ENCODE measurements at regions not wholly inside any gene's neighbourhood (a gene's known extent, or its start where the extent isn't known, plus 50 kb on each side); places are given as distances from the start of the nearest gene placed in this dataset.
"Not testable (repeated sequence)": the region's sequence is repeated elsewhere in the genome, so short reads cannot be mapped to it uniquely, and the experiment has no call there.

DNA sequence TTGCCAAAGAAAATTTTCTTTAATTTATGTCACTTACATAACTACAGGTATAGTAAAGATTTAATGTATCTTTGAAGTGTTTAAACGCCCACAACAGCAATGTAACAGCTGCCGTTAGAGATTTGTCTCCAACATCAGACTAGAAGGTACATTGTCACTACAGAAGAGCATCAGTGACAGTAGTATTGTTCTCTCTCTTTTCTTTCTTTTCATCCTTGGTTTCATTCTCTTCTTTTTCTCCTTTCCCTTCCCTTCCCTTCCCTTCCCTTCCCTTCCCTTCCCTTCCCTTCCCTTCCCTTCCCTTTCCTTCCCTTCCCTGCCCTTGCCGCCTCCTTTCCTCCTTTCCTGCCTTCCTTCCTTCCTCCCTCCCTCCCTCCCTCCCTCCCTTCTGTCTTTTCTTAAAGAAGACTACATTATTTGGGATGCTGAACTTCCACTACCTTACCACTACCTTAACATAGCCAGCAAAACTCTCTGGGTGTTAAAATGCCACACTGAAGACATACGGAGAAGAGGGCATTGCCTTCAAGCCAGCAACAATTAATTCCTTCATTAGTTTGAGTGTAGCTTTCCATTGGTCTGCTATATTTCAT is 663.9 kb downstream of the DOK5 start:
- H3K27ac ChIP-seq: no peak overlapping the region

DNA sequence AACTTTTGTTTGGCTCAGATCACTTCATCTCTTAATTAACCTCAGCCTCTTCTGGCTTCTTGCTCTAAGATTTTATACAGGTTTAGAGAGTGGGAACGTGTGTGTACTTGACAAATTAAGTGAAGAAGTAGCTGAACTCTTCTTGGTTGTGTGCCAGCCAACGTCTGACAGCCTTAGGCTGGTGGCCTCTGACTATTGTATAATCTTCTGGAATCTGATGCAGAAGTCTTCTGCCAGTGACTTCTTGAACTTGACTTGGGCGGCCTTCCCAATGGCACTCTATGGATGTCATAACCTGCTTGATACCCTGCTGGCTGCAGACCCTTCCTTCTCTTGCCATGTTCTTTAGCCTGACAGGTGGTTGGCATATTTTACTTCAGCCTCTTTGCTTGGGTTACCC is 660.5 kb downstream of the DOK5 start:
- Histone ChIP-seq H3K27ac (no peak overlapping the region), H3K79me2 (ENCODE audit: low read depth) (no peaks in the 10 kb centered on the region), H3K27me3 (ENCODE audit: insufficient read depth, low read depth) (no peaks in the 10 kb centered on the region; the same call in 1 of the 2 replicates), H4K20me1 (ENCODE audit: insufficient read depth) (no peaks in the 10 kb centered on the region), H2AFZ (no peak overlapping the region), H3K4me1 (replicated peaks; ENCODE audit: insufficient read depth) (no peaks in the 10 kb centered on the region), H3K36me3 (ENCODE audit: low read depth) (no peaks in the 10 kb centered on the region), H3F3A (ENCODE audit: insufficient read depth, low read depth) (no peaks in the 10 kb centered on the region), H3K9me2 (ENCODE audit: insufficient read depth) (no peaks in the 10 kb centered on the region), H3K4me3 (no peak overlapping the region), H3K4me2 (no peak overlapping the region), H3K9me3 (ENCODE audit: insufficient read depth, low read depth) (no peaks in the 10 kb centered on the region)
- BruUV-seq (replicated peaks): no TSS peak
- TF ChIP-seq, protein P1, sequence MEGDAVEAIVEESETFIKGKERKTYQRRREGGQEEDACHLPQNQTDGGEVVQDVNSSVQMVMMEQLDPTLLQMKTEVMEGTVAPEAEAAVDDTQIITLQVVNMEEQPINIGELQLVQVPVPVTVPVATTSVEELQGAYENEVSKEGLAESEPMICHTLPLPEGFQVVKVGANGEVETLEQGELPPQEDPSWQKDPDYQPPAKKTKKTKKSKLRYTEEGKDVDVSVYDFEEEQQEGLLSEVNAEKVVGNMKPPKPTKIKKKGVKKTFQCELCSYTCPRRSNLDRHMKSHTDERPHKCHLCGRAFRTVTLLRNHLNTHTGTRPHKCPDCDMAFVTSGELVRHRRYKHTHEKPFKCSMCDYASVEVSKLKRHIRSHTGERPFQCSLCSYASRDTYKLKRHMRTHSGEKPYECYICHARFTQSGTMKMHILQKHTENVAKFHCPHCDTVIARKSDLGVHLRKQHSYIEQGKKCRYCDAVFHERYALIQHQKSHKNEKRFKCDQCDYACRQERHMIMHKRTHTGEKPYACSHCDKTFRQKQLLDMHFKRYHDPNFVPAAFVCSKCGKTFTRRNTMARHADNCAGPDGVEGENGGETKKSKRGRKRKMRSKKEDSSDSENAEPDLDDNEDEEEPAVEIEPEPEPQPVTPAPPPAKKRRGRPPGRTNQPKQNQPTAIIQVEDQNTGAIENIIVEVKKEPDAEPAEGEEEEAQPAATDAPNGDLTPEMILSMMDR (conservative IDR thresholded peaks at IDR 0.05): no peak
- no peak for DNase-seq
- POLR2A ChIA-PET (ENCODE audit: unreplicated experiment): no interaction called here
- intact Hi-C loops (cut with micrococcal nuclease; ENCODE audit: unreplicated experiment): no loop called here
- CTCF ChIA-PET: no interaction called here

More for the DNA sequence above, 663.9 kb downstream of the DOK5 start:
- DNase-seq: no peak
- Histone ChIP-seq H3K9me3 (ENCODE audit: insufficient read depth, low read depth) (no peaks in the 10 kb centered on the region), H3K4me2 (no peak overlapping the region), H3F3A (ENCODE audit: insufficient read depth, low read depth) (no peaks in the 10 kb centered on the region), H3K9me2 (ENCODE audit: insufficient read depth) (no peaks in the 10 kb centered on the region), H3K4me3 (no peak overlapping the region), H3K36me3 (ENCODE audit: low read depth) (no peaks in the 10 kb centered on the region), H3K79me2 (ENCODE audit: low read depth) (no peaks in the 10 kb centered on the region), H4K20me1 (ENCODE audit: insufficient read depth) (no peaks in the 10 kb centered on the region), H3K4me1 (replicated peaks; ENCODE audit: insufficient read depth) (no peaks in the 10 kb centered on the region), H2AFZ (no peak overlapping the region), H3K27me3 (ENCODE audit: insufficient read depth, low read depth) (no peaks in the 10 kb centered on the region; the same call in 1 of the 2 replicates)
- ChIA-PET POLR2A (ENCODE audit: unreplicated experiment) (no interaction called here), CTCF (no interaction called here)
- no peak for TF ChIP-seq EZH2 (IDR thresholded peaks at IDR 0.05; ENCODE audit: low read depth)
- TF ChIP-seq, protein P1 (conservative IDR thresholded peaks at IDR 0.05): no peak
- intact Hi-C loops (cut with micrococcal nuclease; ENCODE audit: unreplicated experiment): no loop called here
- BruUV-seq (replicated peaks): no TSS peak

DNA sequence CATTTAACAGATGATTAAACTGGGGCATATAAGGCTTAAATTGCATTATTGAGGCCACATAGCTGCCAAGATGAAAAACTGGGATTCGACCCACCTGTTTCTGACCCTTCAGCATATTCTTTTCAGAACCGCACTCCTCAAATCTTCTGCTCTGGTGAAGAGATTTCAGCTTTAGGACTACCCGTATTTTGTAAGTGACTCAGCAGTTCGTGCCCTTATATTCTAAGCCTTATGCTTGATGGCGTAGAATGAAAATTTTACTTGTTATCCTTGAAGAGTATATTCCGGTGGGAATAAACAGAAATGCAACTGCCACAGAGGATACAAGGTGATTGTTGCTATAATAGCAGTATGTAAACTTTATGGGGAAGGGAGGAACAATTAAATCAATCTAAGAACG is 657.1 kb downstream of the DOK5 start:
- ChIA-PET CTCF (no interaction called here), POLR2A (ENCODE audit: unreplicated experiment) (no interaction called here)
- Histone ChIP-seq H3K27ac (no peak overlapping the region), H4K20me1 (ENCODE audit: insufficient read depth) (no peaks in the 10 kb centered on the region), H3K27me3 (ENCODE audit: insufficient read depth, low read depth) (no peaks in the 10 kb centered on the region; the same call in 1 of the 2 replicates), H3K36me3 (ENCODE audit: low read depth) (no peaks in the 10 kb centered on the region), H2AFZ (no peak overlapping the region), H3K4me1 (replicated peaks; ENCODE audit: insufficient read depth) (no peaks in the 10 kb centered on the region), H3K4me2 (no peak overlapping the region), H3K4me3 (no peak overlapping the region), H3K9me2 (ENCODE audit: insufficient read depth) (no peaks in the 10 kb centered on the region), H3K9me3 (ENCODE audit: insufficient read depth, low read depth) (no peaks in the 10 kb centered on the region), H3F3A (ENCODE audit: insufficient read depth, low read depth) (no peaks in the 10 kb centered on the region), H3K79me2 (ENCODE audit: low read depth) (no peaks in the 10 kb centered on the region)
- intact Hi-C loops (cut with micrococcal nuclease; ENCODE audit: unreplicated experiment): no loop called here
- DNase-seq: no peak
- BruUV-seq (replicated peaks): no TSS peak
- TF ChIP-seq, protein P1 (conservative IDR thresholded peaks at IDR 0.05): no peak
- TF ChIP-seq EZH2 (IDR thresholded peaks at IDR 0.05; ENCODE audit: low read depth): no peak

DNA sequence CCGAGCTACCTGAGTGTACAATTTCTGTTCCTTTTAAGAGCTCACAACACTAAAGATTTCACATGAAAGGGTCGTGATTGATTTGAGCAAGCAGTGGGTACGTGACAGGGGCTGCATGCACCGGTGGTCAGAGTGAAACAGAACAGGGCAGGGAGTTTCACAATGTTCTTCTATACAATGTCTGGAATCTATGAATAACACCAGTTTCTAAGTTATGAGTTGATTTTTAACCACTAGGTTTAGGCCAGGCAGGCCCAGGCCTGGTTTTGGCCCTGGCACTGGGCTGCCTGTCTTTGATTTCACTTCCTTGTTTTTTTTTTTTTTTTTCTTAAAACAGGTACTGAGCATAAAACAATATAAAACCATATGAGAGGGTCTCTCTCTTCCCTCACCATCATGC is 642.2 kb downstream of the DOK5 start:
- H3K9me2 ChIP-seq (ENCODE audit: insufficient read depth); H3F3A ChIP-seq (ENCODE audit: insufficient read depth, low read depth); H3K9me3 ChIP-seq (ENCODE audit: insufficient read depth, low read depth); H3K27me3 ChIP-seq (ENCODE audit: insufficient read depth, low read depth); DNase-seq; H3K4me1 ChIP-seq (replicated peaks; ENCODE audit: insufficient read depth); H3K4me3 ChIP-seq; H4K20me1 ChIP-seq (ENCODE audit: insufficient read depth); POLR2A ChIA-PET (ENCODE audit: unreplicated experiment); H3K36me3 ChIP-seq (ENCODE audit: low read depth); H3K27ac ChIP-seq; CTCF ChIA-PET; BruUV-seq (replicated peaks); H3K4me2 ChIP-seq; intact Hi-C loops (cut with micrococcal nuclease; ENCODE audit: unreplicated experiment); H2AFZ ChIP-seq; H3K79me2 ChIP-seq (ENCODE audit: low read depth): not testable (repeated sequence)

Data from PC-9 (cell line).